ENCODE measurements at regions not wholly inside any gene's neighbourhood (a gene's known extent, or its start where the extent isn't known, plus 50 kb on each side); places are given as distances from the start of the nearest gene placed in this dataset.

DNA sequence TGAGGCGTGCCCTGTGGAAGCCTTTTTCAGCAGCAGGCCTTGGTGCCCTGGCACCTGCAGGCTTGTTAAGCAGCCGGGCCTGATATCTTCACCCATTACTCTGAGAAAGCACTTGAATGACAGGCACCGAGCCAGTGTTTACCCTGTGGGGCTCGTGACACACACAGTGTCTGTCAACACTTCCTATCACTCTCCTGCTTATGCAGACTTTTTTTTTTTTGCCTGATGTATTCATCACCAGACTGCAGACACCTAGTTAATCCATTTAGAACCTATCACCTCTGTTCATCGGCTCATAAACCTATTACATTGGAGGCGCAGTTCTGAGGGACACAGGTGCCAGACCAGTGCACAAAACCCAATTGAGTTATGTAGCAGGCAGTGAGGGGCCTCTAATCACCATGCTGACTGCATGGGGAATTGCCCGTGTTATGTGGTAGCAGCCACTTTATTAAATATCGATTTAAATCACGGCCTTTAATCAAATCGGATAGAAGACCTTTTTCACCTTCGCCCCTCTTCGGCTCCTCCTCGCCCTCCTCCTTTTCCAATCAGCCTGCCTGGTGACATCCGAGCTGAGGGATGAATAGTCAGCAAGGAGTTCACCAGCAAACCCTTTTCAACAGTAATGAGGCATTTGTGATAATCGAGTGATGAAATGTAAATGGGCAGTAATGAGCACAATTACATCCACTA is 962.9 kb upstream of the SLC35B3 start:
- Histone ChIP-seq H3K27me3 (ENCODE audit: insufficient read depth, low read length) (no peaks in the 10 kb centered on the region), H3K4me2 (ENCODE audit: low read length) (no peak overlapping the region), H3K9me2 (ENCODE audit: insufficient read depth) (no peaks in the 10 kb centered on the region), H3K27ac (ENCODE audit: low read depth, low read length) (no peak overlapping the region), H3K9me3 (ENCODE audit: control insufficient read depth in 1 of 2, insufficient read depth in 1 of 2, low read depth in 1 of 2, low read length in 2 of 2) (no peaks in the 10 kb centered on the region), H3K79me2 (ENCODE audit: insufficient read depth, low read length) (no peaks in the 10 kb centered on the region), H2AFZ (ENCODE audit: low read depth, low read length, poor library complexity, severe bottlenecking) (no peak overlapping the region), H3K36me3 (ENCODE audit: control insufficient read depth in 1 of 2, insufficient read depth in 2 of 2, low read length in 2 of 2) (no peaks in the 10 kb centered on the region), H3K4me1 (ENCODE audit: control insufficient read depth in 1 of 2, insufficient read depth in 2 of 2, low read length in 2 of 2) (no peaks in the 10 kb centered on the region), H4K20me1 (ENCODE audit: insufficient read depth) (no peaks in the 10 kb centered on the region), H3K9ac (ENCODE audit: low read length) (no peak overlapping the region), H3K4me3 (replicated peaks in 1 of 2; ENCODE audit: low read depth in 1 of 2, low read length in 2 of 2) (no peak overlapping the region)
- intact Hi-C loops (cut with micrococcal nuclease): no loop called here
- no peak for ATAC-seq
- ChIA-PET POLR2A (no interaction called here), CTCF (no interaction called here), RAD21 (ENCODE audit: low non-redundant PET in 1 of 2, low total read pairs in 2 of 2, uncharacterized antibody in 2 of 2, unreplicated experiment in 2 of 2) (no interaction called here)
- no TSS peak for BruUV-seq (replicated peaks)
- DNase-seq (ENCODE audit: low read depth, low spot score): no peak
- TF ChIP-seq EZH2phosphoT487 (IDR thresholded peaks at IDR 0.05; ENCODE audit: borderline replicate concordance) (no peak), POLR2AphosphoS5 (IDR thresholded peaks at IDR 0.05; ENCODE audit: low read depth, low read length) (no peak), EZH2 (IDR thresholded peaks at IDR 0.05) (no peak), ZFX (IDR thresholded peaks at IDR 0.05) (no peak), RAD21 (IDR thresholded peaks at IDR 0.05; ENCODE audit: low read depth) (no peak)
- TF ChIP-seq, protein P1, sequence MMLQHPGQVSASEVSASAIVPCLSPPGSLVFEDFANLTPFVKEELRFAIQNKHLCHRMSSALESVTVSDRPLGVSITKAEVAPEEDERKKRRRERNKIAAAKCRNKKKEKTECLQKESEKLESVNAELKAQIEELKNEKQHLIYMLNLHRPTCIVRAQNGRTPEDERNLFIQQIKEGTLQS (IDR thresholded peaks at IDR 0.05): no peak
- TF ChIP-seq, protein P2, sequence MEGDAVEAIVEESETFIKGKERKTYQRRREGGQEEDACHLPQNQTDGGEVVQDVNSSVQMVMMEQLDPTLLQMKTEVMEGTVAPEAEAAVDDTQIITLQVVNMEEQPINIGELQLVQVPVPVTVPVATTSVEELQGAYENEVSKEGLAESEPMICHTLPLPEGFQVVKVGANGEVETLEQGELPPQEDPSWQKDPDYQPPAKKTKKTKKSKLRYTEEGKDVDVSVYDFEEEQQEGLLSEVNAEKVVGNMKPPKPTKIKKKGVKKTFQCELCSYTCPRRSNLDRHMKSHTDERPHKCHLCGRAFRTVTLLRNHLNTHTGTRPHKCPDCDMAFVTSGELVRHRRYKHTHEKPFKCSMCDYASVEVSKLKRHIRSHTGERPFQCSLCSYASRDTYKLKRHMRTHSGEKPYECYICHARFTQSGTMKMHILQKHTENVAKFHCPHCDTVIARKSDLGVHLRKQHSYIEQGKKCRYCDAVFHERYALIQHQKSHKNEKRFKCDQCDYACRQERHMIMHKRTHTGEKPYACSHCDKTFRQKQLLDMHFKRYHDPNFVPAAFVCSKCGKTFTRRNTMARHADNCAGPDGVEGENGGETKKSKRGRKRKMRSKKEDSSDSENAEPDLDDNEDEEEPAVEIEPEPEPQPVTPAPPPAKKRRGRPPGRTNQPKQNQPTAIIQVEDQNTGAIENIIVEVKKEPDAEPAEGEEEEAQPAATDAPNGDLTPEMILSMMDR (IDR thresholded peaks at IDR 0.05 in 2 of 3, conservative IDR thresholded peaks at IDR 0.05 in 1 of 3; ENCODE audit: borderline replicate concordance in 1 of 3, insufficient read depth in 1 of 3, low read depth in 2 of 3, low read length in 2 of 3): no peak

DNA sequence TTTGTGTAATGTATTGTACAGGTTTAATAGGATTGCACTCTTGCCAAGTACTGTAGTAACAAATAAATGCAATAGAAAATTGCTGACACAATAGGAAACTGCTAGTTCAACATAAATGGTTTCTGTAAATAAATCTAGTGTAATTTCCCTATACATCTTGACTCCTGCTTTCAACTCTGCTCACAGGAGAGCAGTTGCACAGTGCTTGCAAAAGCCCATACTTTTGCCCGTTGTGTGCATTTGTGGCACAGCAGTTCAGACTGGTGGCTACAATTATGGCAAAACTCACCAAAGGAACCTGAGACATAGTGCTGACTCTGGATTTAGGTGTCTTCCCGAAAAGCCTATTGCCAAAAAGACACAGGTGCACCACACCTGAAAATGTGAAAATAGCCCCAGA is 953.3 kb upstream of the SLC35B3 start:
- Histone ChIP-seq H3K4me2 (ENCODE audit: low read length) (no peak overlapping the region), H2AFZ (ENCODE audit: low read depth, low read length, poor library complexity, severe bottlenecking) (no peak overlapping the region), H3K4me1 (ENCODE audit: control insufficient read depth in 1 of 2, insufficient read depth in 2 of 2, low read length in 2 of 2) (no peaks in the 10 kb centered on the region), H3K27ac (ENCODE audit: low read depth, low read length) (no peak overlapping the region), H3K79me2 (ENCODE audit: insufficient read depth, low read length) (no peaks in the 10 kb centered on the region), H3K9me3 (ENCODE audit: control insufficient read depth in 1 of 2, insufficient read depth in 1 of 2, low read depth in 1 of 2, low read length in 2 of 2) (no peaks in the 10 kb centered on the region), H3K9ac (ENCODE audit: low read length) (no peak overlapping the region), H3K36me3 (ENCODE audit: control insufficient read depth in 1 of 2, insufficient read depth in 2 of 2, low read length in 2 of 2) (no peaks in the 10 kb centered on the region), H4K20me1 (ENCODE audit: insufficient read depth) (no peaks in the 10 kb centered on the region), H3K27me3 (ENCODE audit: insufficient read depth, low read length) (no peaks in the 10 kb centered on the region), H3K9me2 (ENCODE audit: insufficient read depth) (no peaks in the 10 kb centered on the region), H3K4me3 (replicated peaks in 1 of 2; ENCODE audit: low read depth in 1 of 2, low read length in 2 of 2) (no peak overlapping the region)
- ATAC-seq (no peak), DNase-seq (ENCODE audit: low read depth, low spot score) (no peak)
- ChIA-PET POLR2A (no interaction called here), CTCF (no interaction called here), RAD21 (ENCODE audit: low non-redundant PET in 1 of 2, low total read pairs in 2 of 2, uncharacterized antibody in 2 of 2, unreplicated experiment in 2 of 2) (no interaction called here)
- no peak for TF ChIP-seq ZNF274 (IDR thresholded peaks at IDR 0.05; ENCODE audit: low read depth, low read length)
- TF ChIP-seq POLR2AphosphoS5 (IDR thresholded peaks at IDR 0.05; ENCODE audit: low read depth, low read length): no peak
- TF ChIP-seq YY1 (IDR thresholded peaks at IDR 0.05; ENCODE audit: extremely low read depth, insufficient replicate concordance, low read depth, low read length): no peak
- no peak for TF ChIP-seq CEBPB (IDR thresholded peaks at IDR 0.05; ENCODE audit: low read depth)
- no TSS peak for BruUV-seq (replicated peaks)
- intact Hi-C loops (cut with micrococcal nuclease): no loop called here
